GM18907 (cell line): ENCODE measurements at regions not wholly inside any gene's neighbourhood (a gene's known extent, or its start where the extent isn't known, plus 50 kb on each side); places are given as distances from the start of the nearest gene placed in this dataset.

Experiments
- ATAC-seq: cut with Tn5 transposase; IDR thresholded peaks from one replicate; pipeline ENCODE4 v1.9.1; 2021; ENCODE audit warnings: mild to moderate bottlenecking, moderate library complexity; ENCODE audit not compliant: unreplicated experiment

- ATAC-seq = no peak
These were observed 319.7 kb downstream of the CXCL12 start for GRCh38 chr10:44064987-44065787.

GRCh38 chr10:44064317-44064716 lies 320.6 kb downstream of the CXCL12 start:
- ATAC-seq = no peak

- ATAC-seq = no peak
These were observed 321.2 kb downstream of the CXCL12 start for GRCh38 chr10:44063686-44064085.

- no peak for ATAC-seq
These were observed 324.2 kb downstream of the CXCL12 start for GRCh38 chr10:44060719-44061118.

GRCh38 chr10:44060221-44060620 lies 324.7 kb downstream of the CXCL12 start:
- ATAC-seq = no peak

GRCh38 chr10:44058259-44058658 lies 326.6 kb downstream of the CXCL12 start:
- no peak for ATAC-seq

- no peak for ATAC-seq
These were observed 327.7 kb downstream of the CXCL12 start for GRCh38 chr10:44056967-44057805.

- no peak for ATAC-seq
These were observed 328.7 kb downstream of the CXCL12 start for GRCh38 chr10:44056206-44056605.

GRCh38 chr10:44054046-44054445 lies 330.9 kb downstream of the CXCL12 start:
- ATAC-seq = no peak

GRCh38 chr10:44053391-44053790 lies 331.5 kb downstream of the CXCL12 start:
- no peak for ATAC-seq

GRCh38 chr10:44051584-44052385 lies 333.1 kb downstream of the CXCL12 start:
- ATAC-seq = no peak

GRCh38 chr10:44051091-44051490 lies 333.8 kb downstream of the CXCL12 start:
- ATAC-seq = no peak

GRCh38 chr10:44049301-44050015 lies 335.4 kb downstream of the CXCL12 start:
- no peak for ATAC-seq

GRCh38 chr10:44047361-44047760 lies 337.5 kb downstream of the CXCL12 start:
- no peak for ATAC-seq

GRCh38 chr10:44046605-44047004 lies 338.3 kb downstream of the CXCL12 start:
- no peak for ATAC-seq

- ATAC-seq = no peak
These were observed 339.9 kb downstream of the CXCL12 start for GRCh38 chr10:44045020-44045419.

- ATAC-seq = no peak
These were observed 340.3 kb downstream of the CXCL12 start for GRCh38 chr10:44044549-44044948.

- no peak for ATAC-seq
These were observed 341.1 kb downstream of the CXCL12 start for GRCh38 chr10:44043646-44044375.

- ATAC-seq = no peak
These were observed 341.8 kb downstream of the CXCL12 start for GRCh38 chr10:44042926-44043602.
